GM21515 (cell line): ENCODE measurements at regions not wholly inside any gene's neighbourhood (a gene's known extent, or its start where the extent isn't known, plus 50 kb on each side); places are given as distances from the start of the nearest gene placed in this dataset.

Source experiments
- ATAC-seq: cut with Tn5 transposase; IDR thresholded peaks from one replicate; pipeline ENCODE4 v1.9.1; 2021; ENCODE audit not compliant: unreplicated experiment

DNA sequence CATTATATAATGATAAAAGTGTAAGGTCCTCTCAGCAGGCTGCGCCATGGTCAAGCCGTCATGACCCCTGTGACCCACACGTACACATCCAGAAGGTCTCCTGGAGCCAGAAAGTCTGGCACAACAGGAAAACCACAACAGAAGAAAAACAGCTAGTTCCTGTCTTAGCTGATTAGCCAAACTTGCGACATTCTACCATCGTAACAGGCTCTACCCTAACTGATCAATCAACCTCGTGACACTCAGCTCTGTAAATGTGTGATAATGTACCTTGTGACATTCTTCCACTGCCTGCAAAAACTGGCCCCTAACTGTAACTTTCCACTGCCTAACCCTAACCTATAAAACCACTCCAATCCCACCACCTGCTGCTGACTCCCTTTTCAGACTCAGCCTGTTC is 316.4 kb upstream of the TUSC1 start:
- no peak for ATAC-seq

DNA sequence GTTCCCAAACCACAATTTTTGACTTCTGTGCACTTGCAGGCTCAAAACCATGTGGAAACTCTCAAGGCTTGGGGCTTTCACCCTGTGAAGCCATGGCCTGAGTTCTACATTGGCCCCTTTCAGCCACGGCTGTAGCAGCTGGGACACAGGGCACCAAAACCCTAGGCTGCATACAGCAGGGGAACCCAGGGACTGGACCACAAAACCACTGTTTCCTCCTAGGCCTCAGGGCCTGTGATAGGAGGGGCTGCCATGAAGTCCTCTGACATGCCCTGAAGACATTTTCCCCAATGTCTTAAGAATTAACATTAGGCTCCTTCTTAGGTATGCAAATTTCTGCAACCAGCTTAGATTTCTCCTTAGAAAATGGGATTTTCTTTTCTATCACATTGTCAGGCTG is 312.1 kb upstream of the TUSC1 start:
- no peak for ATAC-seq

DNA sequence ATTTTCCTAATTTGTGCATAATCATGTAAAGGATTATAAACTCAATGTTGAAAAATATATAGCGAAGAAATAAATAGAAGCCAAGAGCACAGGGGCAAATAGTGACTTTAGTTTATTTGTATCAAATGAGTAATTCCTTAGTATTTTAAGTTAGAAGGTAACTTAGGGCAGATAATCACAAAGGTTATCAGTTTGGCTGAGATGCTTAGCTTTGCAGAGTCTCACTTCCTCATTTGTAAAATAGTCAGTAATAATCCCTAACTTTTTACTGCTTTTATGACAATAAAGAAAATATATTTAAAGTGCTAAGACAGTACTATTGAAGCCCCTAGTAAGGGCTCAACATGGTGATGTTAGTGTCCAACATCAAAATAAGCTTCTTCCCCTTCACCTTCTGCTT is 297.4 kb upstream of the TUSC1 start:
- ATAC-seq: no peak

DNA sequence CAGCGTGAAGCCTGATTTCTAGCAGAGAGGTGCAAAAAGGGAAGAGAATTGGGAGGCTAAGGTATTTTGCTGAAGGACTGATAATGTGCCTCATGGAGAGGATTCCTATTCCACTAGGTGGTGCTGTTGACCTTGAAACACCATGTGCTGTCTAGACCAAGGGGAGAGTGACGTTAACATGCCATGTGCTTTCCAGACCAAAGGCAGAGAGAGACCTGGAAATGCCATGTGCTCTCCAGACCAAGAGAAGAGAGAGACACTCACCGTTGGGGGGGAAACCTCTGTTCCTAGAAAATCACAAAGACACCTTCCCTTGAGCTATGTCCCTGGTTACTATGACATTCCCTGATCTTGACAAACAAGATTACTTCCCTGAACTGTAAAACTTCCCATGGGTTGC is 286.0 kb upstream of the TUSC1 start:
- ATAC-seq: no peak

DNA sequence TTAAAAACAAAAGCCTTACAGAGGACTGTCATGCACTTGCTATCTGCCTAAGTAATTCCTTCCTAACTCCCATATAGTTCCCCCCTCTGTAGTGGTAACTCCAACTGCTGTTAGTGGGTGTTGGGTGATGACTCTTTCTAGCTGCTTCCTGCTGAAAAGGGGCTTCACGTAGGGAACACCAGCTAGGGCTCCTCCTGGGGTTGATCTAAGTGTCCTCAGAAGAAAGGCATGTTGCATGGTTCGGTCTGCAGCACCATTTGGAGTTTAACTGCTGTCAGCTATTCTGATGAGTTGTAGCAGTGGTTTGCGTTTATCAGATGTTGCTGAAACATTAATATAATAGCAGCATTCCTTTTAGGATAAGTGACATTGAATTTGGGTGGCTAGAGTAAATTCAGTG is 281.9 kb upstream of the TUSC1 start:
- ATAC-seq: no peak

DNA sequence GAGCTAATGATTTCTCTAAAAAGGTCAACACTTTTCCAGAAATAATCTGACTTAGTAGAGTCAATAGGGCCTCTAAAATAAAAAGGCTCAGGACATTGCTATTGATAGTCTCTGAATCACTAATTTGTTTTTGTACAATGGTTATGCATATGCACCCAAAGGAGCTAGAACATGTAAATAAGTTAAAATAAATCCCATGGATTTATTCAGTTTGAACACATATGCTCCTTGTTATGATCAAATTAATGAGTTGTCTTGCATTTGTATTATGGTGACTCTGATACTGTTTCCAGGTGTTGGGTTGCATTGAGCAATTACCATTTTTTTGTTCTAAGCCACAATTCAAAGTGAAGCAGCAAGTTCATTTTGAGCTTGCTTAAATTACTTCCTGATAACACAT is 276.0 kb upstream of the TUSC1 start:
- ATAC-seq: no peak

DNA sequence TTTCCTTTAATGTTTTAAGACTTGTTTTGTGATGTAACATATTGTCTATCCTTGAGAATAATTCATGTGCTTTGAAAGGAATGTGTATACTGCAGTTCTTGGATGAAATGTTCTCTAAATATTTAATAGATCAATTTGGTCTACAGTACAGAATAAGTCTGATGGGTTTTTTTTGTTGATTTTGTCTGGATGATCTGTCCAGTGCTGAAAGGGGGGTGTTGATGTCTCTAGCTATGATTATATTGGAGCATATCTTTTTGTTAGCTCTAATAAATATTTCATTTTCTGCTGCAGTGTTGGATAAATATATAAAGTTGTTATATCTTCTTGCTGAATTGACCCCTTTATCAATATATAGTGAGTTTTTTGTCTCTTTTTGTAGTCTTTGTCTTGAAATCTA is 269.9 kb upstream of the TUSC1 start:
- ATAC-seq: no peak

DNA sequence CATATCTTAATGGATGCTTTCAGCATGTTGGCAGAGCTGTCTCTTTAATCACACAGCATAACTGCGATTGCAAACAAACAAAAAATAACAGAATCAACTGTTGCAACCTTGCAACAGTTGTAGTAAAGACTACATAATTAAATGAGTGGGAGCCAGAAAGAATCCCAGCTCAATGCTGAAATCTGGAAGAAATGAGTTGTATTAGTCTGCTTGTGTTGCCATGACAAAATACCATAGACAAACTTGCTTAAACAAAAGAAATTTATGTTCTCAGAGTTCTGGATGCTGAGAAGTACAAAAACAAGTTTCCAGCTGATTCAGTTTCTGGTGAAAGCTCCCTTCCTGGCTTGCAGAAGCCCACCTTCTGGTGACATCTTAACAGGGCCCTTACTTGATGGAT is 260.9 kb upstream of the TUSC1 start:
- ATAC-seq: no peak

DNA sequence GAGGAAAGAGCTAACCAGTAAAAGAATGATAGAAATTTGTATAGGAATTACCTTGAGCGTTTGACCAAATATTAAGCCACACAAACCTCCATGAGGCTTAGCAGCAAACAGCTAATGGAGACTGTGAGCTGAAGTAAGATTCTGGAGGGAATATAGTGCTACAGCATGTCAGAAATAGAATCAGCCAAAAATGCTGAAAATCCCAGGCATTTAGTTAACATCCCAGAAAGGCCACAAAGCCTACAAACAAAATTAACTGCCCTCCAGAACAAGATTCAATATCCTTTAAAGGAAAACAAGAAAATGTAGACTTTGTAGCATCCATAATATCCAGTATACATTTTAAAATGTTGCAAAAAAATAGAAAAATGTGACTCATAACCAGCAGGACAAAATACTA is 257.8 kb upstream of the TUSC1 start:
- no peak for ATAC-seq

DNA sequence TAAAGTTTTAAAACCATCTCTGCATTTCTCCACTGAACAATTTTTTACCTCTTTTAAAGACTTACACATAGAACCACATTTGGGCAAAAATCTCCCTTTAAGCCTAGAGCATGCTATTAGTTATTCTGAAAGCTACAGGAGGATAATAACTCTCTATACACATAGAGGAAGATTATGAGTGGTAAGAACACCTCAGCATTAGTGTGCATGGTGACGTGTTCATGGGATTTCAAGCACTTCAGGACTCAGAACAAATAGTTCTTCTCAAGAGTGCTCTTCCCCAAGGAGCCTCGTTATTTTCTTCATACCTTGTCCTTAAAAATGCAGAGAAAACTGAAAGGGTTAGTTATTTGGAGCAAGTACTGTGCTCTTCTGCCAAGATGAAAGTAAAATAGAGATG is 256.9 kb upstream of the TUSC1 start:
- no peak for ATAC-seq

DNA sequence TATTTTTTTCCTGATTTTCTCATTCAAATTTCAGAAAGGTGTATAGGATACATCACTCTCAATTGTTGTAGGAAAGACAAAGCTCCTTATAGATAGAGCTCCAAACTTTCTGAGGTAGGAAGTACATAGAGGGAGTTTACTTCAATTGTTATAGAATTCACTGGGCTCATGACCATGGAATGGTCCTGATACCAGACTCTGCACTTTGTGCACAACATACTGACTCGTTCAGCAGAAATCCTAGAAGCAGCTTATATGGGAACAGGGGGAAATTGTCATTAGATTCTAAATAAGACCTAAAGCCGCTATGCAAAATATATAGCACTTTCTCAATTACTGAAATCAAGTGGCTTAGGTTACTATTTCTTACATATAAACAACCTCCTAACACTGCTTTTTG is 240.5 kb upstream of the TUSC1 start:
- ATAC-seq: no peak

DNA sequence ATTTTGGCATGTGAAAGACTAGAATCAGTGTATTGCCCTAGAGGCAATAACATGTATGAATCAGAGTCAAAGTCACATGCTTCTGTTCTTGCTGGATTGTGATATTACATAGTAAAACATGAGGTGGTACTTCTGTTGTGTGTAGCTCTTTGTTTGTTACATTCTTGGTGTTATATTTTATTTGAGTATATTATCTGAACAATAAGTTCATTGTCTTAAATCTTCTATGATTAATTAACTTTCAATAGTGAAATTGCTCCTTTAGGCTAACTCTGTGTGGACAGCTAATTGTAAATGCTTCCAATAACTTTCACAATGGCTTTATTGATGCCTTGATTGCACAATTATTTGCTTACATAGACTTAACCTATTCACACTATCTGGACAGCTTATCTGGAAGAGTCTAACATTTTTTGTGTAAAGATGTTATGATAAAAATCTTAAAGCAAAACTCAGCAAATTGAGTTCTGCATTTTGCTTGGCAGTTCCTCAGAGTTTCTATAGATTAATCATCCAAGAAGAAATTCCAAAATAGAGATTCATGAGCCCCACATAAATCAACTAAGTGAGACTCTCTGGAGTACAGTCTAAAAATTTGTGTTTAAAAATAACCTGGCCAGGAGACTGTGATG is 239.6 kb upstream of the TUSC1 start:
- no peak for ATAC-seq

DNA sequence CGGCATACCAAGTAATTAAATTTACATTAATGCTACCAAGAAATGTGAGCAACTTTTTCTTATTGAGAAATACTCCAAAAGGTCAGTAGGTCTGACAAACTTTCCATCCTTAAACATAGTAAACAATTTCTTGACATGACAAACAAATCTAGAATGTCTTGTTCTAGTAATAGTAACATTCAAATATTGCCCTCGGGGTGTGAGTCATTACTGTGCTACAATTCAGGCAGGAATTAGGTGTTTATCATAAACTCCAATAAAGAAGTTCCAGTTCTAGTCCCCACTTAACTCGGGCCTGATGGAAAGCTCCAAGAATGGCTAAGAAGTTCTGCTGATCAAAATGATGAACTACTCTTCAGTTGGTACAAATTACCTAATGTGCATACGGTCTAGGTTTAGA is 235.6 kb upstream of the TUSC1 start:
- ATAC-seq: no peak

DNA sequence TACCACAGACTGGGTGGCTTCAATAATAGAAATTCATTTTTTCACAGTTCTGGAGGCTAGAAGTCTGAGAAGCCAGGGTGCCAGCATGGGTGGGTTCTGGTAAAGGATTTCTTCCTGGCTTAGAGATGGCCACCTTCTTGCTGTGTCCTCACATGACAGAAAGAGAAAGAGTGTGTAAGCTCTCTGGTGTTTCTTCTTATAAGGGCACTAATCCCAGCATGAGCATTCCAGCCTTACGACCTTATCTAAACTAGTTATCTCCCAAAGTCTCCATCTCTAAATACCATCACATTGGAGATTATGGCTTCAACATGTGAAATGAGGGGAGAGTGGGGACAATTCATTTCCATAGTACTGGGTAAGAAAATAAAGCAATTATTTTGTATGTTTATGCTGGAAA is 226.5 kb upstream of the TUSC1 start:
- no peak for ATAC-seq

DNA sequence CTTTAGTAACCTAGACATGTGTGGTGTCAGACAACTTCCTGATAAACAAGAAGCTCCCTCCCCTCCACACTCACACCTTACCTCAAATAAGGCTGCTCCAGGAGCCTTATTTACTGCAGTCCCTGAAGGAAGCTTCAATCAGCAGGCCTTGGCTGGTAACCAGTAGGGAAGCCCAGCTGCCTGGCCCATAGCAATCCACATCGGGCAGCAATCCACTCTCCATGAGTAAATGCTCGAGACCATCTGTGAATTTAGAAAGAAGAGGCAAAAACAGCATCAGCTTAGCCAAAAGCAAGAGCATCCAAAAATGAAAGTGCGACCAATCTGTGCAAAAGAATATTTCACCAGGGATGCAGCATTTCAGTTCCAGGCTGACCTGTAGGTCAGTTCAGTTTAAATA is 213.3 kb upstream of the TUSC1 start:
- no peak for ATAC-seq

DNA sequence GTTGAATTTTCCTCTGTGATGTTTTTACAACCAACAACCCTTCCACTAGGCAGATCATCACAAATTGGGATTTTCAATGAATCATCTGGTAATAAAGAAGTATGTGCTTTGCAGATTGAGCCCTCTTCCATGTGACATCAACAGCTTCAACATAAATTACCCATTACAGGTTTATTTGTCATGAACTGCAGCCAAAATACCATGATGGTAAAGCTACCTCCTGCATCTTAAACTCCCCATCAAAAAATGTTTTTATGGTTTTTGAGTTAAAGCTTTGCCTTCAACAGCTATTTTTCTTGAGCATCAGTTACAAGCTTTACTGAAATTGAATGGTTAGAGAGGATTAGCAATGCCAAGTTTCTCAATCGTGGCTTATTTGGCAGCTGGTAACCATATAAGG is 211.4 kb upstream of the TUSC1 start:
- ATAC-seq: no peak

DNA sequence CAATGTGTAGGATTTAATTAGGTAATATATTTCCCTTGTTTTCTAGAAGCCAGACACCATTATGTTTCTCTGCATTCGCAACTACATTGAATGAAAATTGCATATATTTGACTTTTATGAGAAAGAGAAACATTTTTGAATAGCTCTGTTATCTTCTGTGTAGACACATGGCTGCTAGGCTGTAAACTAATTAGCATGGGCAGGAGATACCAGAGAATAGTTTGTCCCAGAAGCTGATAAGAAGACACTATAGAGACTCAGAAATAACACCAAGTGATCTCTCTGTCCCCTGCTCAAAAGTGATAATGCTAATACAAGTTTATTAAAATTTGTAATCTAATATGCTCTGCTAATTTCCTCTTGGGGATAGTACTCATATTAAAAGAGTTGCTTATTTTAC is 198.0 kb upstream of the TUSC1 start:
- no peak for ATAC-seq

DNA sequence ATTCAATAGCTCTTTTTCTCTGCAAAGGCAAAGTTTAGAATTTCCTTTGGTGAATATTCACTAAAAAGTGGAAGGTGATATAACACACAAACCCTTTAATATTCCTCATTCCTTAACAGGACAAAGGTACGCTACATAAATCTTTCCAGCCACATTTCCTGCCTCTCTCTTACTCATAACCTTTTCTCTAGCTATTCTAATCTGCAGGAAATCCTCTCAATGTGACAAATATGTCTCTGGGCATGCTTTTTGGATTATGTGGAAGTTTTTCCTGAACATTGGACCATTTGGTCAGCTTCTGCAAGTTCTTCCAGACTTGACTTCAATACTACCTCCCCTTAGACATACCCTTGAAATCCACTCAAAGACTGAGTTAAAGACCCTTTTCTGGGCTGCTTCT is 186.3 kb upstream of the TUSC1 start:
- ATAC-seq: no peak

DNA sequence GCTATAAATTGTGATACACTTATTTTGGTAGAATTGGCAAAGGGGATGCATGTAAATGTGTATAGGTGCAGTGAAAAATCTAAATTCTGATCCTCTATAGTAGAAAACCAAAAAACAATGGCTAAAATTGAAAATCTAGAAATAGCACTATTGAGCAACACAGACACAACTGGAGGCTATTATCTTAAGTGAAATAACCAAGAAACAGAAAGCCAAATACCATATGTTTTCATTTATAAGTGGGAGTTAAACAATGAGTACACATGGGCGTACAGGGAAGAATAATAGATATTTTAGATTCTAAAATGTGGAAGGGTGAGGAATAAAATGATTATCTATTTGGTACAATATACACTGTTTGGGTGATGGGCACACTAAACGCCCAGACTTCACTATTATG is 183.2 kb upstream of the TUSC1 start:
- no peak for ATAC-seq

DNA sequence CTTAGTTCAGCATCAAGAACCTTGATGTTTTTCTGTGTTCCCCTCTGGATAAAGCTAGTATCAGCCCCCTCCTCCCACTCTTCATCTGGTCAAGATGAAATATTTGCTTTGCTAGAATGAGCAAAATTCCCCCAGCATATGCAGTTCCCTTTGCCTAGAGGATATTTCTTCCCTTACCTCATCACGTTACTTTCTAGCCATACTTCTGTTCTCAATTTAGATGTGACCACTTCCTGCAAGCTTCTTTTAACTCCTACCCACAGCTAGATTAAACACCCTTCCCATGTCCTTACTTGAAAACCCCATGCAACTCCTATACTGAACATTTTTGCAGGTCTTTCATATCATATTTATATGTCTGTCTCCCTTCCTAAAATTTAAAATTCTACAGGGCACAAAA is 178.9 kb upstream of the TUSC1 start:
- ATAC-seq: no peak

DNA sequence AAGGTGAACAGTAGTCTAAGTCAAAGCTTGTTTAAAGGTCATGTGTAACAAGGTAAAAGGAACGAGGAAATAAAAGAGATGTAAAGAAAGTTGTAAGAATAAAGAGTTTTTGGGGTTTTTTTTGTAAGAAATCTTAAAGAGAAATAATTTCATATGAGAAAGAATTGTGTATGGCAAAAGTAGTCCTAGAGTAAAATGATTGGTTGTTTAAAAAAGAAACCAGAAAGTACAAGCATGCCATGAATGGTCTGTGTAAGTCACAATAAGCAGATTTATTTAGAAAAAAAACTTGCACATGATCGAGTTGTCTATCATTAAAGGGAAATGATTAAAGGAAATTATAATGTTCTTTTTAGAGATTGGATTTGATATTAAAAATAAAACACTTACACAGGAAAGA is 172.6 kb upstream of the TUSC1 start:
- ATAC-seq: no peak

DNA sequence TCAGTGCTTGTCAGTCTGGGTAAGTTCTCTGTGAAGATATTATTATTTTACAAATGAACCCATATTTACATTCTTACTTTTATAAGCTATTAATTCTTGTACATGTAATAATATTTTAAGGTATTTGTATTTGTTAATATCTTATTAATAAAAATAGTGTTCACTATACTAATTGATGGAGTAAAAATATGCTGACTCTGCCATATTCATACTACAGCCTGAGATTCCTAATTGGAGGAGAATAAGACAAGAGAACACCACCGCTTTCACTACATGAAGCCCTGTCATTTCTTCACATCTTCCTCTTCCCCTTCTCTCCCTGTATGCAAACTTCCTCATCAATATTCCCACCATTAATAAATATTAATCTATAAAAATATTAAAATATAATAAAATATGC is 167.6 kb upstream of the TUSC1 start:
- ATAC-seq: no peak

DNA sequence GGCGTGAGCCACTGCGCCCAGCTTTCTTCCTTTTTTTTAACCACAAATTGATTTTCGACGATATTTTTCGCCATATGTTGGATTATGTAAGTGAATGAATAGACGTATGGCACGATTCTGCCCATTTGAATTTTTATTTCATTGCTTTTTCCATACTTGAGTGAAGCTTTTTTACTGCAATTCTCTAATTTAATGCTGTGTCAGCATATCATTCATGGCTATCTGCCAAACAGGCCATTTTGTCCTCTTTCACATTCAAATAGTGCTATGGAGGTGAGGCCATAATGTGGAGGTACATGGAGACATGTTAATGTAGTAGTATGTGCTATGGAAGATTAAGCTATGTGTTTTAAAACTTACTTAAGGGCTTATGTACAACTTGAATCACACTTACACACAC is 152.1 kb upstream of the TUSC1 start:
- no peak for ATAC-seq

DNA sequence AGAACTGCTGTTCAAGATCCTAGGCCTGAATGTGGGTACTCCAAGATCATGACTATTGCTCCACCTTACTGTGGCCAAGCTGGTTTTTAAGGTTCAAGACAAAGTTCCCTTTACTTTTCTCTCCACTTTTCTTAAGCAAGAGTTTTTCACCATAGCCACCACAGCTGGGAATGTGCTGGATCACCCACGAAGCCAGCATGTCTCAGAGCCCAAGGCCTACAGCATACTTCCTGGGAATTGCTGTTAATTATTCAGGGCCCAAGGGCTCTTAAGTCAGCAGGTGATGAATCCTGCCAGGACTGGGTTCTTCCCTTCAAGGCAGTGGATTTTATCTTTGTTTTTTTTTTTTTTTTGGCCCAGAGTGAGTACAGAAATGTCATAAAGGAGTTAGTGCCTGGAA is 149.4 kb upstream of the TUSC1 start:
- ATAC-seq: no peak
